Kasumi-1 (cell line): ENCODE measurements at regions not wholly inside any gene's neighbourhood (a gene's known extent, or its start where the extent isn't known, plus 50 kb on each side); places are given as distances from the start of the nearest gene placed in this dataset.
"Not testable (repeated sequence)": the region's sequence is repeated elsewhere in the genome, so short reads cannot be mapped to it uniquely, and the experiment has no call there.

ENCODE experiments used
- DNase-seq, 2 experiments: peaks; one replicate each; lab custom pipeline; 2025; lab: John Stamatoyannopoulos, UW

DNA sequence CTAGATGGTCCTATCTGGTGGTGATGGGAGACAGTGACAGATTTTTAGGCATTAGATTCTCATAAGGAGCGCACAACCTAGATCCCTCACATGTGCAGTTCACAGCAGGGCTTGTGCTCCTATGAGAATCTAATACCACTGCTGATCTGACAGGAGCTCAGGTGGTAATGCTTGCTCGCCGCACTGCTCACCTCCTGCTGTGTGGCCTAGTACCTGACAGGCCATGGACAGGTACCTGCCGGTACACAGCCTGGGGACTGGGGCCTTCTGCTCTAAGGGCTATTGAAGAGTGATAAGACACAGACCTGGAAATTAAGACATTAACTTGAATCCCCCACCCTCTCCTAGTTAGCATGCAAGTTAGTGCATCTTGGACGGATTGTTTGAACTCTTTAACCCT lies 64.4 kb downstream of the KLRB1 start:
- not testable (repeated sequence) for DNase-seq

DNA sequence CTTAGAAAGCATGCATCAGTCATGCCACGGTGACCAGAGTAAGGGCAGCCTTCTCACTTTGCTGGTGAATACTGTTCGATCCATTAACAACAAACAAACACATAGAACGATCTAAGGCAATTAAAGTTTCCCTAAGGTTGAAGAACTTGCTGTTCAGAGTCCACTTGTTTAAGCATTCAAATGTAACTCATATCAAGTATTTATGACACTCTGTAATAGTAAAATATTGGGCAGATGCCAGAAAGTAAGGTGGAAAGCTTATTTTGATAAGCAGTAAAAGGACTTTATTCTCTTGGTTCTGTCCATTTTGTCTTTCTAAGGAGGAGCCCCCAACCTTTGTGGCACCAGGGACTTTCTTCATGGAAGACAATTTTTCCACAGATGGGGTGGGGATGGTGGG lies 64.9 kb downstream of the KLRB1 start:
- DNase-seq = not testable (repeated sequence)

DNA sequence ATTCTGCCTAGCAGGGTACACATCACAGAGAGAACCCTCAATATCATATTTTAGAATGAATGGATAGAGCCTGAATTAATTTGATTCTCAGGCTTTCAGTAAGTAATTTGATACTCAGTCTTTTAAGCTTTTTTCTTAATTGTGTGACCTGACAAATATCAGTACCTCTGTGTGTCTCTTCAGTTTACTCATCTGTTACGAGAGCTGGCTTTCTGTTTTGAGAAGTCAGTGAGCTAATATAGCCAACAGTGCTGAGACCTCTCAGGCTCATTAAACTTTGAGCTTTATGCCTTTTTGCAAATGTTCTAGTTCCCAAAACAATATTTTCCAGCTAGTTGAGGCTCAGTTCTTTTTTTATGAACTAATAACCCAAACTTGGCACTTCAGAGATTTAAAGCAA lies 91.8 kb downstream of the KLRB1 start:
- not testable (repeated sequence) for DNase-seq

DNA sequence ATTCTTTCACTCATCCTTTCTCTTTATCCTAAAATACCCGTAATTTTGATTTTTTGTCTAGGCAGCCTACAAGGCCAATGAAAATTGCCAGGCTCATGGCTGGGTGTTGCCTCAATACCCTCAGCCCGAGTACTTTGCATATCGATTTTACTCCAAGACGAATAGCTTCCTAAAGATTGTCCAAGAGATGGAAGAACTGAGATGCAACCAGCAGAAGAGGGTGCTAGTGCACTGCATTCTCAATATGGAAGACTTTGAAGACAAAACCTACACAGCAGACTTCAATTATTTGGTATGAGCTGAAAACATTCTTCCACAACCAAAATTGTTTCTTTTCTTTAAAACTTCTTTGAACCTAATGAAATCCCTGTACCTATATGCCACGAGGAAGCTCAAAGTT lies 95.0 kb downstream of the KLRB1 start:
- DNase-seq = not testable (repeated sequence)

DNA sequence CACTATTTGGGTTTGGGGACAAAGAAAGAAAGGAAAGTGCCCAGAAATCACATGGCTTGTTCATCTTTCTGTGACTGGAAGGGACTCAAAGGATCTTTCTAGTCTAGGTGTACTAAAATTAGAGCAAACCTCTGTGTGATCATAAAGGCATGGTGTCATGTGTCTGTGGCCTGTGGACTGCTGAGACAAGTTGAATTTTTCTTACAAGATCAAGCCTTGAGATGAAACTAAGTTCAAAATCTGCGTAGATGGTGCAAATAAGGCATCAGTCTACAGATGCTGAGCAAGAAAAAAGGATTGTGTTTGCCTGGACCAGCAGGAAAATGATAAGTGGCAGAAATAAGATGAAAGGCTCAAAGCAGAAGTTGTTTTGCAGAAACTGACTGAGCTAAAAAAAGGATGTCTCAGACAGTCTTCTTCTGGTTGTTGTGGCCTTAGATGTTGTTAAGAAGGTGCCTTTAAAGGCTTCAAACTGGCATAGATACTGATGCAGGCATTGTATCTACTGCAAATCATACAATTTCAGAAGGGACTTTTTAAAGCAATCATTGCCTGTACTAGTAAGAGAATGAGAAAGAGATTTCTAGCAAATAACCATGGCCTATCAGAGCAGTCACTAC lies 97.2 kb downstream of the KLRB1 start:
- DNase-seq = not testable (repeated sequence)

DNA sequence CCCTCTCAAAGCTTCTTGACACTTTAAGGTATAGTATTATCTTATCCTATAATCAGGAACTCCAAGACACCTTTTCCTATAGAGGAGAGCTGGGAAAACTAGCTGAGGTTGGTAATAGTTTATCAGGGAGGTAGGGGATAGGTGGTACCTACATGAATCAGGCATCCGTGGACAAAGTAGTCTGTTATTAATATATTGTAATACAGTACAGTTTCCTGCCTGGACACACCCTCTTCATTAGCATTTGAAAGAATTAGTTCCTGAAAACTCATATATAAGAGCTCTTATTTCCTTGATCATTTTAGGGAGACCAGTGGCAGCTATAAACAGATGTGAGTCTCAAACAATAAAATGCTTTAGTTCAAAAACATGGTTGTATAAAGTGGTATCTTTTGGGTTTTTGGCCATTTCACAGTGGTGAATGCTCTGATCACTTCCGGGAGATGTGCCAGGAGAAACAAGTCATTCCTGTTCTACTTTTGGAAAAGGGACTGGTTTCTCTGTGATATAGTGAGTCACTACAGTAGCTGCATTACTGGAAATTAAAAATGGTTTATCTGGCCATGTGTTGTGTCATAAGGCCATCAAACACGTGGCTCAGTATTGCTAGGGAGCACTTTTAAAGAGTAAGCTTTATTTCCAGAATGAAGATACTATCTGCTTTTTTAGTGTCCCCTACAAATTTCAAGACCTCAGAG lies 98.1 kb downstream of the KLRB1 start:
- no peak for DNase-seq

DNA sequence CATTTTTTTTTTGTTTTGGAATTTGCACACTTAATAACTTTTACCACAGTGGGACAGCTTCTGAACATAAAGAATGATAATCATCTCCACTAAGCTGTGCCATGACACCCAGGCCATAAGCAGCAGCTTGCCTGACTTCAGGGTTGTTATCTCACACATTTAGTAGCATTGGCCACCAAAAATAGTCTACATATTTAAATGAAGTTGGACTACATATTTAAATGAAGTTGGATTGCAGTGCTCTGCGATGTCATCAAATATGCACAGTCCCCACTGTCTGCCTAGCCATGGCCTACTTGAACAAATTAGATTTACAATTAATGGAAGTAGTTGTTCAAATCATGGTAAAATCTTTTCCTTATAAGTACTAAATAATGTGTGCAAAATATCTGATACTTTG lies 101.0 kb downstream of the KLRB1 start:
- no peak for DNase-seq

DNA sequence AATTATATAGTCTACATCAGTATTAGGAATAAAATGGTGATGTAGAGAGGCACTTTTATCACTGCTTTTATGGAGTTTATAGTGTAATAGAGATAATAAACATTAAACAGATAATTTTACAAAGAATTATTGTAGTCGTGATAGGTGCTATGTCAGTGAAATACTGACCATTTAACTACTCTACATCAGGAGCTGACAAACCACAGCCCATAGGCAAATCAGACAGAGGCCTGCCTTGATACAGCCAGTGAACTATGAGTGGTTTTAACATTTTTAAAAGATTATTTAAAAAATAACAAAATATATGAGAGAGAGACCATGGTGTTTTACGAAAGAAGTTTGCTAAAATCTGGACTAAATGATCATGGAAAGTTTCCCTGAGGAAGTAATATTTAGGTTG lies 104.3 kb downstream of the KLRB1 start:
- DNase-seq = not testable (repeated sequence)

DNA sequence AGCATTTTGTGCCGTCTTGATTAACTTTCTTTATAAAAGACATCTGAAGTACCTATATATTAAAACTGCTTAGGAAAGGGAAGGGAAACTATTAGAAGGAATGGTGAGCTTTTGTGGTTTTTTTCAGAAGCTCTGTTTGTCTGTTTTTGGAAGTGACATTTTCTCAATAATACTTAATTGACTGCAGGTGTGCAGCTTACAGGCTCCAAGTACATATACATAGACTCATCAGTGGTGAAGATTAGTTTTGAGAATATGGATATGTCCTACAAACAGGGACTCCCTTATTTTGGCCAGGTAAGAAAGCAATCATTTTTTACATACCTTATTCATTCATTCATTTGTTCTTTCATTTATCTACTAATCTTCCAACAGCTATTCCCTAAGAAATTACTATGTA lies 104.9 kb downstream of the KLRB1 start:
- not testable (repeated sequence) for DNase-seq

DNA sequence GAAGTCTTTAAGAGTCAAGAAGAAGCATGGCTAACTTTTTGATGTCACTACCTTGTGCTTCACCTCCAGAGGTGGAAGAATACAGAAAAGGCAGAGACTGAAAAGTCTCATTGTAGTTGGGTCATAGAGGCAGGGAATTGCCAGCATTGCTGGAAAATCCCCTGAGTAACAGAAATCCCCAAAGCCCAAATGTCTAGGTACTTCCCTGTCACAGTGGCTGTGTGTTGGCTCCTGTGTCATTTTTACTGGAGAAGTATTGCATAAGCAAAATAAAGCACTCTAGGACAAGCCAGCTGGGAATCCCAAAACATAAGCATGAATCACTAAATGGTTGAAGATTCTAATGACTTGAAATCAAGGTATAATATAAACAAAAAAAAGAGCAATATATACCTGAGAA lies 114.4 kb downstream of the KLRB1 start:
- DNase-seq = not testable (repeated sequence)

DNA sequence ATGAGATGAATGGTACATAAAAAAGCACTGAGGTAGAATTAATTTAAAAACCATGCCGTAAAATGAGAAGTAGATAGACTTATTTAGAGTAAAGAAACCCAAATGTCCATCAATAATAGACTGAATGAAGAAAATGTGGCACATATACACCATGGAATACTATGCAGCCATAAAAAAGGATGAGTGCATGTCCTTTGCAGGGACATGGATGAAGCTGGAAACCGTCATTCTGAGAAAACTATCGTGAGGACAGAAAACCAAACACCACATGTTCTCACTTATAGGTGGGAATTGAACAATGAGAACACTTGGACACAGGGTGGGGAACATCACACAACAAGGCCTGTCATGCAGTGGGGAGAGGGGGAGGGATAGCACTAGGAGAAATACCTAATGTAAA lies 126.4 kb downstream of the KLRB1 start:
- DNase-seq = not testable (repeated sequence)

DNA sequence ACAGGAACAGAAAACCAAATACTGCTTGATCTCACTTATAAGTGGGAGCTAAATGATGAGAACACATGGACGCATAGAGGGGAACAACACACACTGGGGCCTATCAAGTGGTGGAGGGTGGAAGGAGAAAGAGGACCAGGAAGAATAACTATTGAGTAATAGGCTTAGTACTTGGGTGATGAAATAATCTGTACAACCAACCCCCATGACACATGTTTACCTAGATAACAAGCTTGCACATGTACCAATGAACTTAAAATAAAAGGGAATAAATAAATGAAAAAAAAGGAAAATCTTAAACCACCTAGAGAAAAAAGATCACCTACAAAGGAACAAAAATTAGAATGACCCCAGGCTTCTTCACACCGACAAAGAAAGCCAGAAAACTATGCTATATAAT lies 133.5 kb downstream of the KLRB1 start:
- DNase-seq = not testable (repeated sequence)

DNA sequence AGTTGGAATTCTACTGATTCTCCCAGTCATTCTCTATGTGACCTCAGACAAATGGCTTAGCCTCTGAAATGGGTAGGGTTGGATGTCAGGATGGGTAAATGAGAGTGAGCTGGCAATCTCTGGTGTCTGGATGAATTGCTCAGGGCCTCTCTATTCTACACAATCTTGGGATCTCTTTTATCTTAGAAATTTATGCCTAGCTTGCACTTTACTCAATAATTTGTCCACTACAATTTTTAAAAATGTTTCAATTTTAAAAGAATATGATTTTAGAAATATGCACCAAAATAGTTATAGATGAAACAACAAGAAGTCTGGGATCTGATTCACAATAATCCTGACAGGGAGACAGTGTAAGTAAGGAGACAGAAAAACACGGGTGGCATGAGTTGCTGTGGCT lies 134.1 kb downstream of the KLRB1 start:
- not testable (repeated sequence) for DNase-seq

DNA sequence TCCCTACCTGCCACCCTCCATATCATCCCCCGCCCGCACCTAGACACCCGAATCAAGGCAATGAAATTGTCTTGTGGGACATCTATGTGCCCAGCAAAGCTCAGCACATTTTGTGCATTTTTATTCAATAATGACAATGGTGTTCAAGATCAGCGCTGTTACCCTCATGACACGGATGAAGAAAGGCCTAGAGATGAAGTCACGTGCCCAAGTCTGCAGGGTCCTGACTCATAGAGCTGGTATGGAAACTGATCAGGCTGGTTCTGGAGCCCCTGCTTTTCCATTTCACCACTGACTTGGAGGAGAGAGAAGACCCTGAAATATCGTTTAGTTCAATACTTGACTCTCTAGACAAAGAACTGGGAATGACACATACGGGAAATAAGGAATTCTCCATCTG lies 136.2 kb downstream of the KLRB1 start:
- not testable (repeated sequence) for DNase-seq

DNA sequence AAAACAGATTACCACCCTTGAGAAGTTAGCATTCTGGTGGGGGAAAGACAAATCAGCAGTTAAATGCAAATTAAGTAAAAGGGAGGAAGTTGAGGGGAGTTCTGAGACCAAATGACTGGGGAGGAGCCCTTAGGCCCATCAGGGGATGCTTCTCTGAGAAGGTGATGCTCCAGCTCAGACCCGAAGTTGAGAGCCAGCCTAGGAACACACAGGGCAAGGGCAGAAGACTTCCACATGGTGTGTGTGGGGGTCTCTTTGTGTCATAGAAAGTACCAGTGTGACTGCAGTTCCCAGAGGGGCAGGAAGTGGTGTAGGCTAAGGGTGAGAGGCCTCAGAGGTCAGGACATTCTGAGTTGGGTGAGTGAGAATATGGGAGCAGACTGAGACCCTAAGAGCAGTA lies 137.3 kb downstream of the KLRB1 start:
- not testable (repeated sequence) for DNase-seq

DNA sequence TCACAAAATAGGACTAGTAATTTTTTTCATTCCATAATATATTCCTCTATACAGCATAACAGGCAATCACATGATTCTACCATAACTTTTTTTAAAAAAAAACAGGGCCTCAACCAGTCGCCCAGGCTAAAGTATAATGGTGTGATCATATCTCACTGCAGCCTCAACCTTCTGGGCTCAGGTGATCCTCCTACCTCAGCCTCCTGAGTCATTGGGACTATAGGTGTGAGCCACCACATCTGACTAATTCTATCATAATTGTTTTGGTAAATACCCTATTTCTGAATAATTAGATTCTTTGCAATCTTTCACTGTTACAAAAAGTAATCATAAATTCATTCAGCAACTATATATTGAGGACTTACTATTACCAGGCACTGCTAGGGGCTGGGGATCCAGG lies 137.8 kb downstream of the KLRB1 start:
- DNase-seq = not testable (repeated sequence)

DNA sequence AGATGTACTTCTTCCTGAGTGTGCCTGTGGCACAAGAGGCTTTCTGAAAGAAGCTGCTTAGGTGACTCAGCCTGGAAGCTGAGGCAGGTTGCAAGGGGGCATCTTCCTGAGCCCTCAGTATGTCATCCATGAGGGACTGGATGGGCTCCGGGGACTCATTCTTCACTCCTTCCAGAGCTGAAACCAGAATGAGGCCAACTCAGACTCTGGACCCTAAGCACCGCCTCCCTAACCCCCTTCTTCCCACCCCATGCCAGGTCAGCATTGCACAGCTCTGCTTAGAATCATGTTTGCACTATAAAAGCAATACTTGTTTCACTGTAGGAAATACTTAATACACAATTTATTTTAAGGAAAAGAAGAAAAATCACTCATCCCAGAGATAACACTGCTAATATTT lies 138.3 kb downstream of the KLRB1 start:
- DNase-seq = not testable (repeated sequence)

DNA sequence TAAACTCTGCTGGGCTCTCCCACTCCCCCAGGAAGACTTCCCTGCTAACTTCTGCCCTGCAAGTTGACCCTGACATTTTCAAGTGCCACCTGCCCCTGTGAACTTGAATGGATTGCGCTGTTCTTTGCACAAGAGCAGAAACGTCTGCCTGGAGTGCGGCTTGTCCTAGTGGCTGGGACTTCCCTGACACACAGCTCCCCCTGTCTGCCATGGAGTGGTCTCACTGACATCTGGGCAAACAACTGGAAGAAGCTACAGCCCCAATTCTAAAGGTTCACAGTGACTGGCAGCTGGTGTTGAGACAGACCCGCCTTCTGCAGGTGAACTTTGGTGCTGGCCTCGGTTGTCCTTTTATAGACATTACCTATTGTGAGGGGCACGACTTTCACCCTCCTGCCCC lies 138.7 kb downstream of the KLRB1 start:
- peak; percentile 49 to 54 for DNase-seq

DNA sequence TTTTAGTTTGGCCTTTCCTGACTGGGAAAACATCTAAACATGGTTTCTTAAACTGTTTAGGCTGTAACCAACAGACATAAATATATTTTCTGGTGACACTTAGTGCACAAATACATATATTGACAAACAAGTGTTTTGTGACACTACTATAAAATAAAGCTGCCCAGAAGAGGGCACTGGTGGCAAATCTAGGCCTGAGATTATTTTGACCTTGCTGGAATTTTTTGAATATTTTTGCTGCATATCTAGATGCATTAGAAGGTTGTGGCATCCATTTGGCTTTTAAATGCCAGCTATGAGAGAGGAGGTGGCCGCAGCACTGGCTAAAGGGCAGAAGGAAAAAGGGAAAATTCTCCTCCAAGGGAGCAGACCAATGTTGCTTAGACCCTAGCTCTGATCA lies 139.6 kb downstream of the KLRB1 start:
- DNase-seq = not testable (repeated sequence)

DNA sequence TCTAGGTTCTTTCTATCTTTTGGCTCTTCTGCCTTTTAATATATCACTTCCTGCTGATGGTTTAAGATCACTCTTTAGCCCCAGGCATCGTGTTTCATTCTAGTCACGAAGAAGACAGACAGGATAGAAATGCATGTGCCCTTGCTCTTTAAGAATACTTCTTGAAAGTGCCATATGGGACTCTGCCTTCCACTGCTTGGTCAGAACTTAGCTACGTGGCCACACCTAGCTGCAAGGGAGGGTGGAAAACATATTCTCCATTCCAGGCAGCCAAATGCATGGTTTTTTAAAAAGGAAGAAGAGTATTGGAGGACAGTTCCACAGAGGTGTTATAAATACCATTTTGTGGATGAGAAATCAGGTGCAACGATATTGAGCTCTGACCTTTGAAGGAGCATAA lies 143.3 kb downstream of the KLRB1 start:
- DNase-seq = no peak

DNA sequence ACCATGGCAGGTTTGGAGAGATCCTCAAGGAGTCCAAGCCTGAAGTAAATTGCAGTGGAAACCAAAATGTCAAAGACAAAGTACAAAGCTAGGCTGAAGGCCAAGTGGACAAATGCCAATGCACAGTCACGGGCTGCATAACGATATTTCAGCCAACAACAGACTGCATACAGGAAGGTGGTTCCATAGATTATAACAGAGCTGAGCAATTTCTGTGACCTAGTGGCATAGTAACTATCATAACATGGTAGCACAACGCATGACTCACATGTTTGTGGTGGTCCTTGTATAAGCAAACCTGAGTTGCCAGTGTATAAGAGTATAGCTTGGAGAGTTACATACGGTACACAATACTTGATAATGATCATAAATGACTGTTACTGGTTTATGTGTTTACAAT lies 152.2 kb downstream of the KLRB1 start:
- not testable (repeated sequence) for DNase-seq

DNA sequence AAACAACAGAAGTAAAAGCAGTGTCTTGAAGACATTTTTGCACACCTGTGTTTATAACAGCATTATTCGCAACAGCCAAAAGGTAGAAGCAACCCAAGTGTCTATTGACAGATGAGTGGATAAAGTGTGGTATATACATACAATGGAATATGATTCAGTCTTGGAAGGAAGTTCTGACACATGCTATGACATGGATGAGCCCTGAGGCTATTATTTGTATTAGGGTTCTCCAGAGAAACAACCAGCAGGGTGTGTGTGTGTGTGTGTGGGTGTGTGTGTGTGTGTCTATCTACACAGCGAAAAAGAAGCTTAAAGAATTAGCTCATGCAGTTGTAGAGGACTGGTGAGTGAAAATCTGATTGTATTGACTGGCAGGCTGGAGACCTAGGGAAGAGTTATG lies 153.7 kb downstream of the KLRB1 start:
- DNase-seq = not testable (repeated sequence)

DNA sequence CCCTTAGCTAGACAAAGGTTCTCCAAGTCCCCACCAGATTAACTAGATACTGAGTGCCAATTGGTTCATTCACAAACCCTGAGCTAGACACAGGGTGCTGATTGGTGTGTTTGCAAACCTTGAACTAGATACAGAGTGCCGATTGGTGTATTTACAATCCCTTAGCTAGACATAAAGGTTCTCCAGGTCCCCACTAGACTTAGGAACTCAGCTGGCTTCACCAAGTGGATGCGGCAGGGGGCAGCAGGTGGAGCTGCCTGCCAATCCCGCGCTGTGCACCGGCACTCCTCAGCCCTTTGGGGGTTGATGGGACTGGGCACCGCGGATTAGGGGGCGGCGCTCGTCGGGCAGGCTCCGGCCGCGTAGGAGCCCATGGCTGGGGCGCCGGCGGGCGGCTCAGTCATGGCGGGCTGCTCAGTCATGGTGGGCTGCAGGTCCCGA lies 157.6 kb downstream of the KLRB1 start:
- not testable (repeated sequence) for DNase-seq

DNA sequence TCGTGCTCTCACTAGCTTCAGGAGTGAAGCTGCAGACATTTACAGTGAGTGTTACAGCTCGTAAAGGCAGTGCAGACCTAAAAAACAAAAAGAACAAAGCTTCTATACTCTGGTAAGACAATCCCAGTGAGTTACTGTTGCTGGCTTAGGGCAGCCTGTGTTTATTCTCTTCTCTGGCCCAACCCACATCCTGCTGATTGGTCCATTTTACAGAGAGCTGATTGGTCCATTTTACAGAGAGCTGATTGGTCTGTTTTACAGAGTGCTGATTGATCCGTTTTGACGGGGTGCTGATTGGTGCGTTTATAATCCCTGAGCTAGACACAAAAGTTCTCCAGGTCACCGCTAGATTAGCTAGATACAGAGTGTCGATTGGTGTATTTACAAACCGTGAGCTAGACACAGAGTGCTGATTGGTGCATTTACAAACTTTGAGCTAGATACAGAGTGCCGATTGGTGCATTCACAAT lies 158.0 kb downstream of the KLRB1 start:
- not testable (repeated sequence) for DNase-seq
